Mesendoderm (in vitro differentiated cells): ENCODE measurements at regions not wholly inside any gene's neighbourhood (a gene's known extent, or its start where the extent isn't known, plus 50 kb on each side); places are given as distances from the start of the nearest gene placed in this dataset.
"Not testable (repeated sequence)": the region's sequence is repeated elsewhere in the genome, so short reads cannot be mapped to it uniquely, and the experiment has no call there.

Experiments used
- DNase-seq: peaks from one replicate; pipeline ENCODE4 v3.0.0; 2013
- H2AK5ac ChIP-seq: 2 replicates; pipeline ENCODE4 v1.6.1; 2013; ENCODE audit warnings: low read length, inconsistent platforms
- H2BK120ac ChIP-seq: 2 replicates; pipeline ENCODE4 v1.6.1; 2013; ENCODE audit warnings: low read depth, mild to moderate bottlenecking, low read length, moderate library complexity, mixed read lengths
- H2BK15ac ChIP-seq: replicated peaks from 2 replicates; pipeline ENCODE4 v1.6.1; 2013; ENCODE audit warnings: low read depth, mild to moderate bottlenecking, moderate library complexity
- H2BK5ac ChIP-seq: 2 replicates; pipeline ENCODE4 v1.6.1; 2013; ENCODE audit warnings: low read length, inconsistent platforms
- H3K18ac ChIP-seq: 2 replicates; pipeline ENCODE4 v1.6.1; 2013; ENCODE audit warnings: mild to moderate bottlenecking, low read length, mixed read lengths
- H3K23ac ChIP-seq: one replicate; pipeline ENCODE4 v1.6.1; 2013; ENCODE audit warnings: low read length
- H3K27ac ChIP-seq: 2 replicates; pipeline ENCODE4 v1.5.1; 2013; ENCODE audit warnings: low read depth, mild to moderate bottlenecking, inconsistent platforms, low read length, moderate library complexity
- H3K27me3 ChIP-seq: 2 replicates; pipeline ENCODE4 v1.6.1; 2013; ENCODE audit warnings: low read length, control low read depth, mild to moderate bottlenecking, inconsistent platforms; ENCODE audit not compliant: insufficient read depth, poor library complexity
- H3K36me3 ChIP-seq: 2 replicates; pipeline ENCODE4 v1.6.1; 2013; ENCODE audit warnings: low read length, inconsistent platforms; ENCODE audit not compliant: control insufficient read depth, insufficient read depth
- H3K4ac ChIP-seq: one replicate; pipeline ENCODE4 v1.6.1; 2013; ENCODE audit warnings: low read depth, mild to moderate bottlenecking, low read length, moderate library complexity
- H3K4me1 ChIP-seq: 2 replicates; pipeline ENCODE4 v1.6.1; 2013; ENCODE audit warnings: low read depth, low read length, inconsistent platforms; ENCODE audit not compliant: control insufficient read depth
- H3K4me2 ChIP-seq: 2 replicates; pipeline ENCODE4 v1.6.1; 2013; ENCODE audit warnings: low read length
- H3K4me3 ChIP-seq: 2 replicates; pipeline ENCODE4 v1.5.1; 2013; ENCODE audit warnings: mild to moderate bottlenecking, low read length
- H3K56ac ChIP-seq: one replicate; pipeline ENCODE4 v1.6.1; 2013; ENCODE audit warnings: low read length
- H3K79me1 ChIP-seq: 2 replicates; pipeline ENCODE4 v1.6.1; 2013; ENCODE audit warnings: low read length, inconsistent platforms
- H3K79me2 ChIP-seq: 2 replicates; pipeline ENCODE4 v1.6.1; 2013; ENCODE audit warnings: mild to moderate bottlenecking, low read length; ENCODE audit not compliant: control insufficient read depth, insufficient read depth
- H3K9ac ChIP-seq: 2 replicates; pipeline ENCODE4 v1.6.1; 2013; ENCODE audit warnings: low read length, inconsistent platforms
- H4K5ac ChIP-seq: one replicate; pipeline ENCODE4 v1.6.1; 2013; ENCODE audit warnings: low read length
- H4K8ac ChIP-seq: one replicate; pipeline ENCODE4 v1.6.1; 2013; ENCODE audit warnings: low read depth, mild to moderate bottlenecking, control low read depth, low read length, moderate library complexity
- WGBS: extraction: QIAGEN DNeasy Blood & Tissue Kit; methylation state at CpG from one replicate; pipeline ENCODE4 v1.1.7; 2013; ENCODE audit warnings: low lambda C conversion rate, missing lambda C conversion rate; ENCODE audit not compliant: insufficient coverage; ENCODE audit errors: extremely low coverage; 5-methylcytosine and 5-hydroxymethylcytosine counted together

DNA sequence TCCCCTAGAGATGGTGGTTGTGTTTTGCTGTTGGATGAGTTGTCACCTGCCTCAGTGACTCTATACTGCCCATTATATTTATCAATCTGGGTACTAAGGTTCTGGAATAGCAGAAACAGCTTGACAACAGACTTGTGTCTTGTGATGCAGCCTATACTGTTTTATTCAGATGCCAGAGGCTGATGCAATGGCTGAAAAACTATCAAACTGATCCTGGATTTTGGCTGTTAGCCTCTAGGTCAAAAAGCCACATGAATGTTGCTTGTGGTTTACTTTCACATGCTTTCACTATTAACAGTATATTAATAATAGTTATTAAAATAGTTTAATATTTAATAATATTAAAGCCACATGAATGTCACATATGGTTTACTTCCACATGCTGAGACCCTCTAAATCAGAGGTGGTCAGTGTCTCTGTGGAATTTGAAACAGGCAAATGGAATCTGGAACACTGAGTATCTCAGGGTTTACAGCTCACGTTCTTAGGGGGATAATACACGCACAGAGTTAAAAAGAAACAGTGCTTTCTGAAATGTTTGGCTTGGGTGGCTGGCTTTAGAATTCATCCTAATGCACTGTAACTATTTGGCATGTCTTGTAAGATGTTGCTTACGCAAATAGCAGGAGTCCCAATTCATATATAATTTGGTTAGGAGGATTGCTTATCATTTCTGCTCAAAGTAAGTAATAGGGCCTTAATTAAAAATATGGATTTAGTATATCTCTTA is 82.5 kb upstream of the LCORL start:
- Histone ChIP-seq H2AK5ac (no peak overlapping the region), H3K4ac (no peak overlapping the region), H2BK15ac (no peak overlapping the region), H3K27ac (no peak overlapping the region), H3K79me2 (no peaks in the 10 kb centered on the region), H2BK120ac (no peak overlapping the region), H3K27me3 (no peaks in the 10 kb centered on the region), H2BK5ac (no peak overlapping the region), H3K4me2 (no peak overlapping the region), H4K8ac (no peak overlapping the region), H3K56ac (no peak overlapping the region), H3K18ac (no peak overlapping the region), H3K4me3 (no peak overlapping the region), H4K5ac (no peak overlapping the region), H3K4me1 (no peaks in the 10 kb centered on the region), H3K79me1 (no peaks in the 10 kb centered on the region), H3K23ac (no peak overlapping the region), H3K9ac (no peak overlapping the region), H3K36me3 (no peaks in the 10 kb centered on the region)
- no CpG with 5 or more reads among the region's 3 CpGs for WGBS
- DNase-seq, result no peak

DNA sequence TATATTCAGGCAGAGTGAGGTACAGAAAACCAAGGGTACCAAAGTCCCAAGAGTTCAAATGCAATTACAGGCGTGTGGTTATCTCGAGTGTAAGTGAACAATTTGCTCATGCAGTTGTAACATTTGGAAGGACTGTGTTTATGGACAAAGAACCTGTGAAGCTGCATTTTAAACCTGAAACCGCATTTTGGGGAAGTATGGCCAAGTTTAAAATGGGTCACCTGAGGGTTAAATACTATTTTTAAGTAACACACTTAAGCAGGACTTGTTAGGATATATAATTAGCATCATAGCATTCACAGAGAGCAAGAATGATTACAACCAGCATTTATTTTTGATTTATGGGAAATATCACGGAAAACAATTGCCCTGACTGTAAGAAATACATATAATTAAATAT is 79.1 kb upstream of the LCORL start:
- no peak overlapping the region for H4K8ac ChIP-seq
- H3K18ac ChIP-seq, result no peak overlapping the region
- H4K5ac ChIP-seq, result no peak overlapping the region
- no peak overlapping the region for H3K9ac ChIP-seq
- no peaks in the 10 kb centered on the region for H3K4me1 ChIP-seq
- no peak overlapping the region for H3K4me2 ChIP-seq
- no peak overlapping the region for H2AK5ac ChIP-seq
- no peak for DNase-seq
- no peak overlapping the region for H2BK15ac ChIP-seq
- H3K56ac ChIP-seq, result no peak overlapping the region
- no peak overlapping the region for H2BK5ac ChIP-seq
- no peaks in the 10 kb centered on the region for H3K79me1 ChIP-seq
- no peaks in the 10 kb centered on the region for H3K27me3 ChIP-seq
- WGBS, result no CpG with 5 or more reads among the region's 4 CpGs
- H2BK120ac ChIP-seq, result no peak overlapping the region
- H3K27ac ChIP-seq, result no peak overlapping the region
- H3K79me2 ChIP-seq, result no peaks in the 10 kb centered on the region
- H3K4me3 ChIP-seq, result no peak overlapping the region
- no peaks in the 10 kb centered on the region for H3K36me3 ChIP-seq
- no peak overlapping the region for H3K23ac ChIP-seq
- H3K4ac ChIP-seq, result no peak overlapping the region

DNA sequence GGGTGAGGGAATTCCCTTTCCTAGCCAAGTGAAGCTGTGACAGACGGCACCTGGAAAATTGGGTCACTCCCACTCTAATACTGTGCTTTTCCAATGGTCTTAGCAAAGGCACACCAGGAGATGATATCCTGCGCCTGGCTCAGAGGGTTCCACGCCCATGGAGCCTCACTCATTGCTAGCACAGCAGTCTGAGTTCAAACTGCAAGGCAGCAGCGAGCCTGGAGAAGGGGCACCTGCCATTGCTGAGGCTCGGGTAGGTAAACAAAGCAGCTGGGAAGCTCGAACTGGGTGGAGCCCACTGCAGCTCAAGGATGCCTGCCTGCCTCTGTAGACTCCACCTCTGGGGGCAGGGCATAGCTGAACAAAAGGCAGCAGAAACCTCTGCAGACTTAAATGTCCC is 68.9 kb upstream of the LCORL start:
- not testable (repeated sequence) for H3K56ac ChIP-seq, H3K27me3 ChIP-seq, H3K4ac ChIP-seq, H3K79me1 ChIP-seq, H3K9ac ChIP-seq, DNase-seq, H3K36me3 ChIP-seq, H3K79me2 ChIP-seq, H4K8ac ChIP-seq, H4K5ac ChIP-seq, H3K4me2 ChIP-seq, H2AK5ac ChIP-seq, H2BK15ac ChIP-seq, H3K4me3 ChIP-seq, H3K18ac ChIP-seq, H3K4me1 ChIP-seq, H3K27ac ChIP-seq, H2BK5ac ChIP-seq, H3K23ac ChIP-seq, H2BK120ac ChIP-seq
- WGBS, result no CpG with 5 or more reads among the region's 6 CpGs

DNA sequence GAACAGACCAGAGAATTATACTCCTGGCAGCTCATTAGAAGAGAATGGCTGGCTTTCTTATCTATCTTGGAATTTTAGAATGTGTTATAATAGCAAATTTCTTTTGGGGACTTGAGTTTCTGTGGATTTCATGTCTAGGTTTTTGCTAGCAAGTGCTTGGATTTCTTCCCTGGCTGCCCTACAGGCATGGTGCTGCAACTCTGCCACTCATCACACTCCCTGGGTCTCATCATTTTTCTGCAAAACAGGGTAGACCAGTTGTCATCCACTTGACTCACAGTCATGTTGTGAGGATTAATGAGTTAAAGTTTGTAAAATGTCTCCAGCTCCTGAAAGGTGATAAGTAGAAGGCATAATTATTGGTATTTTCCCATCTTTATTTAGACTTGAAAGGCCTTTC is 60.7 kb upstream of the LCORL start:
- H3K4me3 ChIP-seq, result no peak overlapping the region
- H3K23ac ChIP-seq, result no peak overlapping the region
- no peak overlapping the region for H2AK5ac ChIP-seq
- no peak for DNase-seq
- no peak overlapping the region for H4K8ac ChIP-seq
- H3K27ac ChIP-seq, result no peak overlapping the region
- no peak overlapping the region for H4K5ac ChIP-seq
- no peaks in the 10 kb centered on the region for H3K79me2 ChIP-seq
- H3K4me2 ChIP-seq, result no peak overlapping the region
- H3K4ac ChIP-seq, result no peak overlapping the region
- H3K9ac ChIP-seq, result no peak overlapping the region
- H3K4me1 ChIP-seq, result no peaks in the 10 kb centered on the region
- H2BK15ac ChIP-seq, result no peak overlapping the region
- no peak overlapping the region for H3K56ac ChIP-seq
- H3K79me1 ChIP-seq, result no peaks in the 10 kb centered on the region
- H2BK5ac ChIP-seq, result no peak overlapping the region
- no peak overlapping the region for H2BK120ac ChIP-seq
- H3K18ac ChIP-seq, result no peak overlapping the region
- no peaks in the 10 kb centered on the region for H3K36me3 ChIP-seq
- H3K27me3 ChIP-seq, result no peaks in the 10 kb centered on the region

DNA sequence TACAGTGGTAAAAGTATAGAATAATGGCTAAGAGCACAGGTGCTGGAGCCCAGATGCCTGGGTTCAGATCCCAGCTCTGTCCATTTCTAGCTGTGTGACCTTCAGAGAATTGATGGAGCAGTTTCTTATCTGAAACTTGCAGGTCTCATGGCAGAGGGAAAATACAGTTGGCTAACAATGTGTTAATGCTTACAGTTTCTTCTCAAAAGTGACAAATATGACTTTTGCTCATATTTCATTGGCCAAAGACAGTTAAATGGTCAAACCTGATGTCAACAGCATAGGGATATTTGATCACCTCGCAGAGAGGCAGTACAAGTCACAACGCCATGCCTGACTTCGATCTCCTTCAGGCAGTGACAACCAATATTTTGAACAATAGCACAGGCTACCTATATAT is 60.2 kb upstream of the LCORL start:
- H3K79me1 ChIP-seq, result no peaks in the 10 kb centered on the region
- H3K27me3 ChIP-seq, result no peaks in the 10 kb centered on the region
- H3K23ac ChIP-seq, result no peak overlapping the region

DNA sequence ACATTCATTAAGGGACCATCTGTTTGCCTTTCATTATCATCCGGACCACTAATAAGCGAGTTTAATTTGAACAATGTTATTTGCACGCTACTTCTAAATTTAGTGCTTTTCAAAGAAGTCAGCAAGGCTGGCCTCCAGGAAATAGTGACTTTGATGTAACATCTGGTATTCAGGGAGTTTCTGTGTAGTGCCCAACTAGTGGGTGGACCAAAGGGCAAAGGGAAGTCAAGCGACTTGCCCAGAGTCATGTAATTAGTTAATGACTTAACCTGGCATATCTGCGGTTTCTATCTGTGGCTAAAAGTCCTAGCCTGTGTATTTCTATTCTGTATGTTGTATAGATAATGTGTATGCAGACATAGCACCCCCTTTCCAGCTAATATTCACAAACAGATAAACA is 56.3 kb upstream of the LCORL start:
- Histone ChIP-seq H3K27me3 (no peaks in the 10 kb centered on the region), H3K79me2 (no peaks in the 10 kb centered on the region), H3K36me3 (no peaks in the 10 kb centered on the region), H3K18ac (no peak overlapping the region), H3K79me1 (no peaks in the 10 kb centered on the region), H3K4me2 (no peak overlapping the region), H4K8ac (no peak overlapping the region), H2BK15ac (no peak overlapping the region), H3K56ac (no peak overlapping the region), H2AK5ac (no peak overlapping the region), H3K23ac (no peak overlapping the region), H3K9ac (no peak overlapping the region), H3K27ac (no peak overlapping the region), H3K4ac (no peak overlapping the region), H3K4me1 (no peaks in the 10 kb centered on the region), H2BK120ac (no peak overlapping the region), H3K4me3 (no peak overlapping the region), H2BK5ac (no peak overlapping the region), H4K5ac (no peak overlapping the region)
- no CpG with 5 or more reads among the region's 5 CpGs for WGBS
- DNase-seq, result no peak

More for the DNA sequence above, 60.2 kb upstream of the LCORL start:
- Histone ChIP-seq H3K36me3 (no peaks in the 10 kb centered on the region), H2BK120ac (no peak overlapping the region), H4K8ac (no peak overlapping the region), H3K27ac (no peak overlapping the region), H3K4me1 (no peaks in the 10 kb centered on the region), H3K18ac (no peak overlapping the region), H2AK5ac (no peak overlapping the region), H3K56ac (no peak overlapping the region), H2BK5ac (no peak overlapping the region), H2BK15ac (no peak overlapping the region), H3K4ac (no peak overlapping the region), H4K5ac (no peak overlapping the region), H3K79me2 (no peaks in the 10 kb centered on the region), H3K9ac (no peak overlapping the region), H3K4me3 (no peak overlapping the region), H3K4me2 (no peak overlapping the region)
- no peak for DNase-seq
- WGBS, result no CpG with 5 or more reads among the region's 3 CpGs
